MM.1S (cell line): ENCODE measurements at regions not wholly inside any gene's neighbourhood (a gene's known extent, or its start where the extent isn't known, plus 50 kb on each side); places are given as distances from the start of the nearest gene placed in this dataset.

Experiments used
- DNase-seq: peaks from one replicate; pipeline ENCODE4 v3.0.0-alpha.2; 2015
- H2AFZ ChIP-seq: fragments of 300-600 bp; sonication (generic); 2 replicates; pipeline ENCODE4 v1.6.0; 2016; ENCODE audit warnings: antibody characterized with exemption, low read length
- H3F3A ChIP-seq: fragments of 300-600 bp; sonication (generic); 2 replicates; pipeline ENCODE4 v1.6.1; 2016; ENCODE audit warnings: mild to moderate bottlenecking, antibody characterized with exemption, low read length, moderate library complexity, mixed read lengths; ENCODE audit not compliant: insufficient read depth
- H3K27ac ChIP-seq: fragments of 300-600 bp; sonication (generic); 2 replicates; pipeline ENCODE4 v1.5.1; 2016; ENCODE audit warnings: mild to moderate bottlenecking, low read length
- H3K27me3 ChIP-seq: fragments of 300-600 bp; sonication (generic); replicated peaks from 2 replicates; pipeline ENCODE4 v1.6.0; 2016; ENCODE audit warnings: low read length; ENCODE audit not compliant: insufficient read depth
- H3K36me3 ChIP-seq: fragments of 300-600 bp; sonication (generic); replicated peaks from 2 replicates; pipeline ENCODE4 v1.6.1; 2016; ENCODE audit warnings: mild to moderate bottlenecking, low read length, mixed read lengths; ENCODE audit not compliant: insufficient read depth
- H3K4me1 ChIP-seq: fragments of 300-600 bp; sonication (generic); 2 replicates; pipeline ENCODE4 v1.6.1; 2016; ENCODE audit warnings: low read length, mixed read lengths
- H3K4me2 ChIP-seq: fragments of 300-600 bp; sonication (generic); 2 replicates; pipeline ENCODE4 v1.6.0; 2016; ENCODE audit warnings: low read depth, low read length
- H3K4me3 ChIP-seq: fragments of 300-600 bp; sonication (generic); 2 replicates; pipeline ENCODE4 v1.5.1; 2016; ENCODE audit warnings: low read length, mixed read lengths
- H3K79me2 ChIP-seq: fragments of 300-600 bp; sonication (generic); 2 replicates; pipeline ENCODE4 v1.6.1; 2016; ENCODE audit warnings: mixed run types, low read length, mixed read lengths
- H3K9ac ChIP-seq: fragments of 300-600 bp; sonication (generic); 2 replicates; pipeline ENCODE4 v1.6.1; 2016; ENCODE audit warnings: low read length, mixed read lengths
- H3K9me2 ChIP-seq: fragments of 300-600 bp; sonication (generic); replicated peaks from 2 replicates; pipeline ENCODE4 v1.6.1; 2016; ENCODE audit warnings: mild to moderate bottlenecking, low read length, mixed read lengths; ENCODE audit not compliant: insufficient read depth
- H3K9me3 ChIP-seq: fragments of 300-600 bp; sonication (generic); replicated peaks from 2 replicates; pipeline ENCODE4 v1.6.1; 2016; ENCODE audit warnings: mild to moderate bottlenecking, low read length, mixed read lengths; ENCODE audit not compliant: insufficient read depth
- H4K20me1 ChIP-seq: fragments of 300-600 bp; sonication (generic); 2 replicates; pipeline ENCODE4 v1.6.1; 2016; ENCODE audit warnings: mild to moderate bottlenecking, low read length, moderate library complexity, mixed read lengths; ENCODE audit not compliant: insufficient read depth
- EZH2 ChIP-seq: fragments of 300-600 bp; sonication (generic); optimal IDR thresholded peaks from 2 replicates; pipeline ENCODE3; 2017; ENCODE audit warnings: low read depth, mild to moderate bottlenecking, antibody characterized with exemption, low read length, mixed read lengths
- EZH2phosphoT487 ChIP-seq: fragments of 300-600 bp; sonication (generic); IDR thresholded peaks from 2 replicates; pipeline ENCODE4 v1.6.1; 2018; ENCODE audit warnings: antibody characterized with exemption, low read length
- TF ChIP-seq, protein P1 (sequence below): fragments of 300-600 bp; sonication (generic); IDR thresholded peaks from 2 replicates; pipeline ENCODE4 v1.5.1; 2016; ENCODE audit warnings: antibody characterized with exemption, low read length, mixed read lengths

DNA sequence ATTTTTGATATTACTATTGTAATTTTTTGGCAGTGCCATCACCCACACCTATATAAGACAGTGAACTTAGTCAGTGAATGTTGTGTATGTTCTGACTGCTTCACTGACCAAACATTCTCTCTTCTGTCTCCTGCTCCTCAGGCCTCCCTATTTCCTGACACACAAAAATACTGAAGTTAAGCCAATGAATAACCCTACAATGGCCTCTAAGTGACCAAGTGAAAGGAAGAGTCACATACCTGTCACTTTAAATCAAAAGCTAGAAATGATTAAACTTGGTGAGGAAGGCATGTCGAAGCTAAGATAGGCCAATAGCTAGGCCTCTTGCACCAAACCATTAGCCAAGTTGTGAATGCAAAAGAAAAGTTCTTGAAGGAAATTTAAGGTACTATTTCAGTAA lies 151.9 kb downstream of the RND3 start:
- Histone ChIP-seq H3K4me1 (no peaks in the 10 kb centered on the region), H3K27me3 (no peaks in the 10 kb centered on the region), H3K9me3 (no peaks in the 10 kb centered on the region), H3K27ac (no peak overlapping the region), H3K4me2 (no peak overlapping the region), H3K9me2 (no peaks in the 10 kb centered on the region), H3K36me3 (no peaks in the 10 kb centered on the region), H4K20me1 (no peaks in the 10 kb centered on the region), H3K79me2 (no peaks in the 10 kb centered on the region), H2AFZ (no peak overlapping the region), H3F3A (no peaks in the 10 kb centered on the region), H3K9ac (no peak overlapping the region), H3K4me3 (no peak overlapping the region)
- no peak for DNase-seq
- TF ChIP-seq EZH2 = no peak
- no peak for TF ChIP-seq EZH2phosphoT487
- TF ChIP-seq, protein P1, sequence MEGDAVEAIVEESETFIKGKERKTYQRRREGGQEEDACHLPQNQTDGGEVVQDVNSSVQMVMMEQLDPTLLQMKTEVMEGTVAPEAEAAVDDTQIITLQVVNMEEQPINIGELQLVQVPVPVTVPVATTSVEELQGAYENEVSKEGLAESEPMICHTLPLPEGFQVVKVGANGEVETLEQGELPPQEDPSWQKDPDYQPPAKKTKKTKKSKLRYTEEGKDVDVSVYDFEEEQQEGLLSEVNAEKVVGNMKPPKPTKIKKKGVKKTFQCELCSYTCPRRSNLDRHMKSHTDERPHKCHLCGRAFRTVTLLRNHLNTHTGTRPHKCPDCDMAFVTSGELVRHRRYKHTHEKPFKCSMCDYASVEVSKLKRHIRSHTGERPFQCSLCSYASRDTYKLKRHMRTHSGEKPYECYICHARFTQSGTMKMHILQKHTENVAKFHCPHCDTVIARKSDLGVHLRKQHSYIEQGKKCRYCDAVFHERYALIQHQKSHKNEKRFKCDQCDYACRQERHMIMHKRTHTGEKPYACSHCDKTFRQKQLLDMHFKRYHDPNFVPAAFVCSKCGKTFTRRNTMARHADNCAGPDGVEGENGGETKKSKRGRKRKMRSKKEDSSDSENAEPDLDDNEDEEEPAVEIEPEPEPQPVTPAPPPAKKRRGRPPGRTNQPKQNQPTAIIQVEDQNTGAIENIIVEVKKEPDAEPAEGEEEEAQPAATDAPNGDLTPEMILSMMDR = no peak

GRCh38 chr2:150332383-150332782 lies 155.1 kb downstream of the RND3 start:
- no peaks in the 10 kb centered on the region for H3K79me2 ChIP-seq
- no peak for DNase-seq
- no peak overlapping the region for H2AFZ ChIP-seq
- no peaks in the 10 kb centered on the region for H3K9me3 ChIP-seq
- H3K4me2 ChIP-seq = no peak overlapping the region
- H3F3A ChIP-seq = no peaks in the 10 kb centered on the region
- no peaks in the 10 kb centered on the region for H3K36me3 ChIP-seq
- H4K20me1 ChIP-seq = no peaks in the 10 kb centered on the region
- TF ChIP-seq EZH2 (no peak), EZH2phosphoT487 (no peak)
- TF ChIP-seq, protein P1 = no peak
- no peak overlapping the region for H3K4me3 ChIP-seq
- H3K27me3 ChIP-seq = no peaks in the 10 kb centered on the region
- no peak overlapping the region for H3K9ac ChIP-seq
- no peak overlapping the region for H3K27ac ChIP-seq
- no peaks in the 10 kb centered on the region for H3K9me2 ChIP-seq
- no peaks in the 10 kb centered on the region for H3K4me1 ChIP-seq

GRCh38 chr2:150327564-150328489 lies 159.6 kb downstream of the RND3 start:
- H4K20me1 ChIP-seq = no peaks in the 10 kb centered on the region
- no peaks in the 10 kb centered on the region for H3K4me1 ChIP-seq
- H3K27me3 ChIP-seq = no peaks in the 10 kb centered on the region
- no peaks in the 10 kb centered on the region for H3K9me2 ChIP-seq
- H3K9ac ChIP-seq = no peak overlapping the region
- no peaks in the 10 kb centered on the region for H3K79me2 ChIP-seq
- H3K9me3 ChIP-seq = no peaks in the 10 kb centered on the region
- DNase-seq = no peak
- TF ChIP-seq EZH2phosphoT487 (no peak), EZH2 (no peak)
- TF ChIP-seq, protein P1 = no peak
- no peak overlapping the region for H3K4me2 ChIP-seq
- no peaks in the 10 kb centered on the region for H3F3A ChIP-seq
- no peak overlapping the region for H3K4me3 ChIP-seq
- H2AFZ ChIP-seq = no peak overlapping the region
- no peaks in the 10 kb centered on the region for H3K36me3 ChIP-seq
- no peak overlapping the region for H3K27ac ChIP-seq
